MM.1S (cell line): ENCODE measurements at regions not wholly inside any gene's neighbourhood (a gene's known extent, or its start where the extent isn't known, plus 50 kb on each side); places are given as distances from the start of the nearest gene placed in this dataset.

Experiments used
- DNase-seq: peaks from one replicate; pipeline ENCODE4 v3.0.0-alpha.2; 2015
- H2AFZ ChIP-seq: fragments of 300-600 bp; sonication (generic); 2 replicates; pipeline ENCODE4 v1.6.0; 2016; ENCODE audit warnings: antibody characterized with exemption, low read length
- H3F3A ChIP-seq: fragments of 300-600 bp; sonication (generic); 2 replicates; pipeline ENCODE4 v1.6.1; 2016; ENCODE audit warnings: mild to moderate bottlenecking, antibody characterized with exemption, low read length, moderate library complexity, mixed read lengths; ENCODE audit not compliant: insufficient read depth
- H3K27ac ChIP-seq: fragments of 300-600 bp; sonication (generic); 2 replicates; pipeline ENCODE4 v1.5.1; 2016; ENCODE audit warnings: mild to moderate bottlenecking, low read length
- H3K27me3 ChIP-seq: fragments of 300-600 bp; sonication (generic); replicated peaks from 2 replicates; pipeline ENCODE4 v1.6.0; 2016; ENCODE audit warnings: low read length; ENCODE audit not compliant: insufficient read depth
- H3K36me3 ChIP-seq: fragments of 300-600 bp; sonication (generic); replicated peaks from 2 replicates; pipeline ENCODE4 v1.6.1; 2016; ENCODE audit warnings: mild to moderate bottlenecking, low read length, mixed read lengths; ENCODE audit not compliant: insufficient read depth
- H3K4me1 ChIP-seq: fragments of 300-600 bp; sonication (generic); 2 replicates; pipeline ENCODE4 v1.6.1; 2016; ENCODE audit warnings: low read length, mixed read lengths
- H3K4me2 ChIP-seq: fragments of 300-600 bp; sonication (generic); 2 replicates; pipeline ENCODE4 v1.6.0; 2016; ENCODE audit warnings: low read depth, low read length
- H3K4me3 ChIP-seq: fragments of 300-600 bp; sonication (generic); 2 replicates; pipeline ENCODE4 v1.5.1; 2016; ENCODE audit warnings: low read length, mixed read lengths
- H3K79me2 ChIP-seq: fragments of 300-600 bp; sonication (generic); 2 replicates; pipeline ENCODE4 v1.6.1; 2016; ENCODE audit warnings: mixed run types, low read length, mixed read lengths
- H3K9ac ChIP-seq: fragments of 300-600 bp; sonication (generic); 2 replicates; pipeline ENCODE4 v1.6.1; 2016; ENCODE audit warnings: low read length, mixed read lengths
- H3K9me2 ChIP-seq: fragments of 300-600 bp; sonication (generic); replicated peaks from 2 replicates; pipeline ENCODE4 v1.6.1; 2016; ENCODE audit warnings: mild to moderate bottlenecking, low read length, mixed read lengths; ENCODE audit not compliant: insufficient read depth
- H3K9me3 ChIP-seq: fragments of 300-600 bp; sonication (generic); replicated peaks from 2 replicates; pipeline ENCODE4 v1.6.1; 2016; ENCODE audit warnings: mild to moderate bottlenecking, low read length, mixed read lengths; ENCODE audit not compliant: insufficient read depth
- H4K20me1 ChIP-seq: fragments of 300-600 bp; sonication (generic); 2 replicates; pipeline ENCODE4 v1.6.1; 2016; ENCODE audit warnings: mild to moderate bottlenecking, low read length, moderate library complexity, mixed read lengths; ENCODE audit not compliant: insufficient read depth
- EZH2 ChIP-seq: fragments of 300-600 bp; sonication (generic); optimal IDR thresholded peaks from 2 replicates; pipeline ENCODE3; 2017; ENCODE audit warnings: low read depth, mild to moderate bottlenecking, antibody characterized with exemption, low read length, mixed read lengths
- EZH2phosphoT487 ChIP-seq: fragments of 300-600 bp; sonication (generic); IDR thresholded peaks from 2 replicates; pipeline ENCODE4 v1.6.1; 2018; ENCODE audit warnings: antibody characterized with exemption, low read length
- TF ChIP-seq, protein P1 (sequence below): fragments of 300-600 bp; sonication (generic); IDR thresholded peaks from 2 replicates; pipeline ENCODE4 v1.5.1; 2016; ENCODE audit warnings: antibody characterized with exemption, low read length, mixed read lengths

DNA sequence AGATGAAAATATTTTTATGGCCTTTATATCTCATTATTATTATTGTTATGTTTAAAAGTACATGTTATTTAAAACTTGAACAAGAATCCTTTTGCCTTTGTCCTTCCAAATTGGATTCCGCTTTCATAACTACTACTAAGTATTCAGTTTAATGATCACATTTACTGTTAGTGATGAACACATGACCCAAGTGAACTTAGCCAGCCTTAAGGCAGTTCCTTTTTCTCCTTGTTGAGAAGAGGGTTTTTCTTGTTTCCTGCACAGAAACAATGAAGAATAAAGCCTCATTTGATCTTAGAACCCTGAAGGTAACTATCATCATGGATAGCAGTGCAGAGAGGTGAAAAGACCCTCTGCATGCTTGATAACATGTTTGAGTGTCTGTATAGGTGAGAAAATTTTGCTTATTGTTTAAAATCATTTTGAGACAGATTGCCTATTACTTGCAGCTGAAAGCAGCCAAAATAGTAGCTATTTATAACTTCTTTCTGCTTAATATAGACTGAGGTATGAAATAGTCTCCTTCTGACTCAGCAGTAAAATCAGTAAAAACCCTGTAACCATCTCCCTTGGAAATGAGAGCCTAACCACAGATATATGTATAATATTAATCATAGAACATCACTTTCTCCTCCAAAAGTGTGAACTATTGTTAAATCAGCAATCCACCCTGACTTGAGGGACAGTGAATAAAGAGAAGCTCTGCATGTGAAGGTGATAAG is 266.2 kb downstream of the SPATA31D1 start:
- H3K4me2 ChIP-seq, result no peak overlapping the region
- 0 out of 2 replicates have a peak, but pooled peaks cover 3% of the 10 kb centered on the region for H3K4me1 ChIP-seq
- peak; percentile 15 for DNase-seq
- H3K9me3 ChIP-seq, result no peaks in the 10 kb centered on the region
- no peaks in the 10 kb centered on the region for H4K20me1 ChIP-seq
- TF ChIP-seq EZH2, result no peak
- no peak for TF ChIP-seq EZH2phosphoT487
- TF ChIP-seq, protein P1, sequence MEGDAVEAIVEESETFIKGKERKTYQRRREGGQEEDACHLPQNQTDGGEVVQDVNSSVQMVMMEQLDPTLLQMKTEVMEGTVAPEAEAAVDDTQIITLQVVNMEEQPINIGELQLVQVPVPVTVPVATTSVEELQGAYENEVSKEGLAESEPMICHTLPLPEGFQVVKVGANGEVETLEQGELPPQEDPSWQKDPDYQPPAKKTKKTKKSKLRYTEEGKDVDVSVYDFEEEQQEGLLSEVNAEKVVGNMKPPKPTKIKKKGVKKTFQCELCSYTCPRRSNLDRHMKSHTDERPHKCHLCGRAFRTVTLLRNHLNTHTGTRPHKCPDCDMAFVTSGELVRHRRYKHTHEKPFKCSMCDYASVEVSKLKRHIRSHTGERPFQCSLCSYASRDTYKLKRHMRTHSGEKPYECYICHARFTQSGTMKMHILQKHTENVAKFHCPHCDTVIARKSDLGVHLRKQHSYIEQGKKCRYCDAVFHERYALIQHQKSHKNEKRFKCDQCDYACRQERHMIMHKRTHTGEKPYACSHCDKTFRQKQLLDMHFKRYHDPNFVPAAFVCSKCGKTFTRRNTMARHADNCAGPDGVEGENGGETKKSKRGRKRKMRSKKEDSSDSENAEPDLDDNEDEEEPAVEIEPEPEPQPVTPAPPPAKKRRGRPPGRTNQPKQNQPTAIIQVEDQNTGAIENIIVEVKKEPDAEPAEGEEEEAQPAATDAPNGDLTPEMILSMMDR, result no peak
- H3K27ac ChIP-seq, result no peak overlapping the region
- H3K9ac ChIP-seq, result no peak overlapping the region
- H3K79me2 ChIP-seq, result no peaks in the 10 kb centered on the region
- H3K9me2 ChIP-seq, result no peaks in the 10 kb centered on the region
- no peaks in the 10 kb centered on the region for H3K27me3 ChIP-seq
- no peaks in the 10 kb centered on the region for H3K36me3 ChIP-seq
- no peaks in the 10 kb centered on the region for H3F3A ChIP-seq
- H3K4me3 ChIP-seq, result no peak overlapping the region
- no peak overlapping the region for H2AFZ ChIP-seq

DNA sequence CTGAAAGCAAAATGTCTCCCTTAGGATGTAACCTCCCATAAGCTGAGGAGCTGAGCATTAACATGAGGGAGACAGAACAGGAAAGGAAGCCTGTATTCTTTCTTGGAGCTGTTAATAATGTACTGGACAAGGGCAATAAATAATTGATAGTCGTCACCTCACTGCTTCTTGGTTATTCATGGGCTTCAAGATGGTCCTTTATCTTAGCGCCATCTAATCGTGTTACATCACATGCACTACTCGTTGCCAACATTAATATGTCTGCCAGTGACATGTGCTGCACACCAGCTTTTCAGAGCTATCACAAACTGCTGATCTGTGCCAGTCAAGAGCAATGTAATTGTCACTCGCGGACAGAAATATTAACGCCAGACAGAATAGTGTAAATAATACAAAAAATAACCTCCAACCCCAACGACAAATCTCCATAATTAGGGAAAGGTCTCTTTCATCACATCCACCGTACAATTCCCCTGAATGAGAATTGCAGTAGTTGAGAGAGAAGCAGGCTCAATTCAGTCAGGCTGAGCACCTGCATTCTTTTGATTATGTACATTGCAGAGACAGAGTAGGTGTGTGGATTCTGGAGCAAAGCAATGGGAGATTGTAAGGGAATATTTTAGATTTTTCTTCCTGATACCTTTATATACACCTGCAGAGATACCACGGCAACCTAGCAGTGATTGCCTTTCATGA is 267.1 kb downstream of the SPATA31D1 start:
- Histone ChIP-seq H3K4me1 (0 out of 2 replicates have a peak, but pooled peaks cover 3% of the 10 kb centered on the region), H3K9me2 (no peaks in the 10 kb centered on the region), H3K27ac (no peak overlapping the region), H3K9me3 (no peaks in the 10 kb centered on the region), H3K79me2 (no peaks in the 10 kb centered on the region), H4K20me1 (no peaks in the 10 kb centered on the region), H3K9ac (no peak overlapping the region), H3K27me3 (no peaks in the 10 kb centered on the region), H3K36me3 (no peaks in the 10 kb centered on the region), H3K4me3 (no peak overlapping the region), H3K4me2 (no peak overlapping the region), H2AFZ (no peak overlapping the region), H3F3A (no peaks in the 10 kb centered on the region)
- no peak for DNase-seq
- TF ChIP-seq, protein P1, result no peak
- TF ChIP-seq EZH2 (no peak), EZH2phosphoT487 (no peak)

DNA sequence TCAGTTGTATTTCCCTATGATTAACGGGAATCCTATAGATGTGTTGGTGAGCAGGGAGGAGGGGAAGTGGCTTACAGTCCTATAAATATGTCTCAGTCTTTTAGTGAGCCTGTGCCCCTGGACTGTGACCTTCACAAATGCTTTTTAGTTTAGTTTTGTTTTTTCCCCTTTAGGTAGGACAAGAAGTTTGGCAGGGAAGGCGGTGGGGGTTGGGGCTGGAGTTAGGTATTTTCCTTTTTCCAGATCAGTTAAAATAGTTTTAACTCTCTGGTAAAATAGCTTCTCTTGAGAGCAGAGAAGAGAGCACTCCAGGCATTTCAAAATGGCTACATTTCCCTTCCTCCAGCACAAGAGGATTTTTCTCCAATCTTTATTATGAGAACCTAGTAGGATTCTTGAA is 272.1 kb downstream of the SPATA31D1 start:
- no peaks in the 10 kb centered on the region for H3F3A ChIP-seq
- no peak overlapping the region for H3K4me3 ChIP-seq
- H3K27ac ChIP-seq, result no peak overlapping the region
- H3K79me2 ChIP-seq, result no peaks in the 10 kb centered on the region
- H3K9ac ChIP-seq, result no peak overlapping the region
- no peak overlapping the region for H2AFZ ChIP-seq
- DNase-seq, result no peak
- H3K4me1 ChIP-seq, result no peaks in the 10 kb centered on the region
- H3K27me3 ChIP-seq, result no peaks in the 10 kb centered on the region
- H3K36me3 ChIP-seq, result no peaks in the 10 kb centered on the region
- H4K20me1 ChIP-seq, result no peaks in the 10 kb centered on the region
- no peaks in the 10 kb centered on the region for H3K9me3 ChIP-seq
- TF ChIP-seq, protein P1, result no peak
- TF ChIP-seq EZH2, result no peak
- no peak for TF ChIP-seq EZH2phosphoT487
- no peaks in the 10 kb centered on the region for H3K9me2 ChIP-seq
- no peak overlapping the region for H3K4me2 ChIP-seq
